Left lung (tissue), 4 donors: ENCODE measurements at regions not wholly inside any gene's neighbourhood (a gene's known extent, or its start where the extent isn't known, plus 50 kb on each side); places are given as distances from the start of the nearest gene placed in this dataset.

Experiments used
- ATAC-seq: fragments of 200-7000 bp; cut with Tn5 transposase; one replicate; pipeline ENCODE4 v1.9.1; 2020; ENCODE audit warnings: moderate library complexity
- DNase-seq, 4 donors: peaks; one replicate each; pipeline ENCODE4 v3.0.0-alpha.2; 2013 to 2020
- H3K27ac ChIP-seq, 2 donors: fragments of 200-600 bp; sonication (generic) in 1 of 2; one replicate each; pipeline versions ENCODE4 v1.5.0 to v1.8.0; 2020 to 2021
- H3K27me3 ChIP-seq, 2 donors: fragments of 200-600 bp; sonication (generic) in 1 of 2; one replicate each; pipeline versions ENCODE4 v1.5.0 to v1.8.0; 2020 to 2021
- H3K36me3 ChIP-seq, 2 donors: fragments of 200-600 bp; sonication (generic) in 1 of 2; one replicate each; pipeline versions ENCODE4 v1.5.0 to v1.8.0; 2020 to 2021
- H3K4me1 ChIP-seq, 2 donors: fragments of 200-600 bp; one replicate each; pipeline ENCODE4 v1.8.0; 2021
- H3K4me3 ChIP-seq, 2 donors: fragments of 200-600 bp; sonication (generic) in 1 of 2; one replicate each; pipeline versions ENCODE4 v1.5.0 to v1.8.0; 2020 to 2021; ENCODE audit warnings: mild to moderate bottlenecking in 1 of 2
- H3K9me3 ChIP-seq, 2 donors: fragments of 200-600 bp; sonication (generic) in 1 of 2; one replicate each; pipeline versions ENCODE4 v1.5.0 to v1.8.0; 2020 to 2021
- CTCF ChIP-seq, 2 donors: fragments of 200-600 bp; sonication (generic) in 1 of 2; IDR thresholded peaks; one replicate each; pipeline versions ENCODE4 v1.5.0 to v1.8.0; 2021; ENCODE audit warnings: antibody characterized with exemption in 2 of 2
- intact Hi-C, 2 donors: fragments of 100-400 bp; cut with DNase I; formaldehyde crosslinking; loops; one replicate each; pipeline versions ENCODE4 v1.11.2 to v1.14.2; 2022
- donor health status: DM: no; HTN: yes; CAD: no.
- donor health status: DM: no; HTN: no; CAD: no.

DNA sequence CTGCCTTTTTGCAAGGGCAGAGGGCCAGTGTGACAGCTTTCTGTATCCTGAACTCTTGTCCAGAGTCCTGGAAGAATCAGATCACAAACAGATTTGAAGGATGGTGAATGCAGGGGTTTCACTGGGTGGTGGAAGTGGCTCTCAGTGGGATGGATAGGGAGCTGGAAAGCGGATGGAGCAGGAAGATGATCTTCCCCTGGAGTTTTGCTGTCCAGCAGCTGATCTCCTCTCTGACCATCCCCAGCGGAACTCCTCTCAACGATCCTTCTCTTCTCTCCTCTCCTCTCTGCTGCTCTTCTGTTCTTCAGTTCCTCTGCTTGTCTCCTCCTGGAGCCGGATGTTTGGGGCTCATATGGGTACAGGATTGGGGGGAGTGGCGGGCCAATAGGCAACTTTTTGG, 108.3 kb upstream of the HMHB1 start:
- TF ChIP-seq CTCF (IDR thresholded peaks at IDR 0.05), result no peak
- intact Hi-C loops, result no loop called here
- H3K4me3 ChIP-seq, result no peak overlapping the region

GRCh38 chr5:143701493-143701892, 110.5 kb upstream of the HMHB1 start:
- Histone ChIP-seq H3K27ac (no peak overlapping the region), H3K4me3 (no peak overlapping the region), H3K36me3 (no peaks in the 10 kb centered on the region), H3K4me1 (no peaks in the 10 kb centered on the region), H3K9me3 (no peaks in the 10 kb centered on the region), H3K27me3 (no peaks in the 10 kb centered on the region)
- no peak for TF ChIP-seq CTCF (IDR thresholded peaks at IDR 0.05)
- ATAC-seq (no peak), DNase-seq (no peak)
- intact Hi-C loops, result no loop called here

More for the DNA sequence above, 108.3 kb upstream of the HMHB1 start:
- Histone ChIP-seq H3K27ac (no peak overlapping the region), H3K9me3 (no peaks in the 10 kb centered on the region), H3K4me1 (no peaks in the 10 kb centered on the region), H3K27me3 (no peaks in the 10 kb centered on the region), H3K36me3 (no peaks in the 10 kb centered on the region)
- ATAC-seq (no peak), DNase-seq (no peak)

DNA sequence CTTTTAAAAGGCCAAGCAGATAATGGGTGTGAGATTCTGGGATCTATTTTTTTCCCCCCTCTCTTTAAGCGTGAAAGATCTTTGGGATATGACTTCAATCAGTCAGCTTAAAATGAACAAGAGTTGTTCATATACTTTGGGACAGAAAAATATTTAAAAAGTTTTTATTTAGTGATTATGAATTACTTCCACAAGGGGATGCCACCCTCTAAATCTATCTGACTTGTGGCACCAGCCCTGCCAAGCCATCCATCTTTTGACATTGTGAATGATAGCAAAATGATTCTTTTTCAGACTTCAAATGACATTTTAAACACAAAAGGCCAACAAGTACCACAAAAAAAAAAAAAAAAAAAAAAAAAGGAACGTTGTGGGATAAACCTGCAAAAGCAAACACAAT, 111.0 kb upstream of the HMHB1 start:
- Histone ChIP-seq H3K27me3 (no peaks in the 10 kb centered on the region), H3K9me3 (no peaks in the 10 kb centered on the region), H3K27ac (no peak overlapping the region), H3K4me3 (no peak overlapping the region), H3K4me1 (no peaks in the 10 kb centered on the region), H3K36me3 (no peaks in the 10 kb centered on the region)
- no peak for ATAC-seq
- intact Hi-C loops, result no loop called here
- DNase-seq, result no peak
- no peak for TF ChIP-seq CTCF (IDR thresholded peaks at IDR 0.05)

DNA sequence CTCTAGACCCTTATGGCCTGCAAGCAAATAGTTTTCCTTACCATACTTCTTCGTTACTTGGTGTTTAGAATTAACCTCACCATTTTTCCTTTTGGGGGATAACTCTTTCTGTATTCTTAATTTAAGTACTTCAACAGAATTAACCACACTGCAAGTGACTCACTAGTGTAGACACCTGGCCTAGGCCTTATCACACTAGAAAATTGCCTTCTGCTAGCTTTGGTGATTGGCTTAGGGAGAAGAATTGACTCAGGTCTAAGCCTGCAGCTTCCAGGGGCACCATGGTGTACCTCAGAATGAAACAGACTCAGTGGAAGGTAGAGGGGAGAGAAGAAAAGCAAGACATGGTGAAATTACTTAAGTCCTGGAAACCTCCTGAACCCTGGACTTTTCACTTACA, 112.8 kb upstream of the HMHB1 start:
- TF ChIP-seq CTCF (IDR thresholded peaks at IDR 0.05), result no peak
- H3K36me3 ChIP-seq, result no peaks in the 10 kb centered on the region
- H3K4me3 ChIP-seq, result no peak overlapping the region
- H3K9me3 ChIP-seq, result no peaks in the 10 kb centered on the region
- intact Hi-C loops, result no loop called here
- no peaks in the 10 kb centered on the region for H3K4me1 ChIP-seq
- no peak overlapping the region for H3K27ac ChIP-seq
- ATAC-seq (no peak), DNase-seq (no peak)
- no peaks in the 10 kb centered on the region for H3K27me3 ChIP-seq

DNA sequence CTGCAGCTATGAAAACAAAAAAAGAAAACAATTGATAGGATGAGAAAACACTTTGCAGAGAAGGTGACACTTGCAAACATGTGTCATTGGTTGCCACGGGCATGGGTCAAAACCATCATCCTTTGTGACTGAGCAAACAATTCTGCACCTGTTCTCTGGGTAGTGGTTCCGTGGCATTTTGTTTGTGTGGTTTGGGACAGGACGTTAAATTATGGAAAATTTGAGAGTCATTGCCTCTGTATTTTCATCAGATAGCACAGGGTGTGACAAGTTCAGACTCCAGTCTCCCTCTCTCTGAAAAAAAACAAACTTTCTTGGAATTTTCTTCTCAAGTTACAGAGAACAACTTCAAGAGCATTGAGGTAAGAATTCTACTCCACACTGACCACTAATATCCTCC, 113.4 kb upstream of the HMHB1 start:
- TF ChIP-seq CTCF (IDR thresholded peaks at IDR 0.05), result no peak
- Histone ChIP-seq H3K4me3 (no peak overlapping the region), H3K9me3 (no peaks in the 10 kb centered on the region), H3K27ac (no peak overlapping the region), H3K4me1 (no peaks in the 10 kb centered on the region), H3K27me3 (no peaks in the 10 kb centered on the region), H3K36me3 (no peaks in the 10 kb centered on the region)
- no peak for DNase-seq
- ATAC-seq, result no peak
- intact Hi-C loops, result no loop called here
